Fibroblast of lung (primary cell): ENCODE measurements at regions not wholly inside any gene's neighbourhood (a gene's known extent, or its start where the extent isn't known, plus 50 kb on each side); places are given as distances from the start of the nearest gene placed in this dataset.
A peak's percentile ranks its signal among the peaks of the same experiment; 100 is the strongest.

Source experiments
- DNase-seq, 2 donors: peaks; one replicate each; pipeline versions ENCODE4 v3.0.0 to v3.0.0-alpha.2; 2010; ENCODE audit warnings: low read depth in 2 of 2
- H2AFZ ChIP-seq: 2 replicates; pipeline ENCODE4 v1.5.1; 2012; ENCODE audit warnings: low read length, control low read depth, inconsistent platforms
- H3K27ac ChIP-seq: 2 replicates; pipeline ENCODE4 v1.5.1; 2011; ENCODE audit warnings: low read length, control low read depth; ENCODE audit not compliant: insufficient read depth
- H3K27me3 ChIP-seq: 2 replicates; pipeline ENCODE4 v1.5.1; 2011; ENCODE audit warnings: mild to moderate bottlenecking, low read length; ENCODE audit not compliant: control insufficient read depth, insufficient read depth
- H3K36me3 ChIP-seq: 2 replicates; pipeline ENCODE4 v1.5.1; 2011; ENCODE audit warnings: low read length; ENCODE audit not compliant: control insufficient read depth, insufficient read depth
- H3K4me1 ChIP-seq: 2 replicates; pipeline ENCODE4 v1.5.1; 2011; ENCODE audit warnings: low read length; ENCODE audit not compliant: control insufficient read depth, insufficient read depth; ENCODE audit errors: extremely low read depth
- H3K4me2 ChIP-seq: 2 replicates; pipeline ENCODE4 v1.5.1; 2011; ENCODE audit warnings: low read length, control low read depth; ENCODE audit not compliant: insufficient read depth; ENCODE audit errors: extremely low read depth
- H3K4me3 ChIP-seq, 4 experiments: fragments of 200-600 bp in 1 of 4; sonication (generic) in 1 of 4; replicated peaks in 1 of 4; 2 replicates each; pipeline ENCODE4 v1.5.1; 2011 to 2016; ENCODE audit warnings: low read length in 4 of 4, low read depth in 3 of 4, mild to moderate bottlenecking in 3 of 4, control low read depth in 2 of 4, inconsistent platforms in 1 of 4, mixed read lengths in 1 of 4; ENCODE audit not compliant: insufficient read depth in 1 of 4; ENCODE audit errors: control extremely low read depth in 1 of 4
- H3K79me2 ChIP-seq: 2 replicates; pipeline ENCODE4 v1.5.1; 2012; ENCODE audit warnings: mild to moderate bottlenecking, low read length, inconsistent platforms; ENCODE audit not compliant: control insufficient read depth, insufficient read depth
- H3K9ac ChIP-seq: 2 replicates; pipeline ENCODE4 v1.5.1; 2011; ENCODE audit warnings: mild to moderate bottlenecking, low read length, control low read depth; ENCODE audit not compliant: insufficient read depth
- H3K9me3 ChIP-seq: 2 replicates; pipeline ENCODE4 v1.5.1; 2012; ENCODE audit warnings: low read depth, low read length; ENCODE audit not compliant: control insufficient read depth, insufficient read depth
- H4K20me1 ChIP-seq: 2 replicates; pipeline ENCODE4 v1.5.1; 2011; ENCODE audit warnings: low read length; ENCODE audit not compliant: control insufficient read depth, insufficient read depth; ENCODE audit errors: extremely low read depth
- EZH2 ChIP-seq: IDR thresholded peaks from 2 replicates; pipeline ENCODE4 v1.5.1; 2012; ENCODE audit warnings: low read length, control low read depth, mild to moderate bottlenecking; ENCODE audit errors: missing control alignments
- TF ChIP-seq, protein P1 (sequence below), 2 donors: IDR thresholded peaks in 1 of 2; conservative IDR thresholded peaks in 1 of 2; 1 replicate in 1 of 2; 2 replicates in 1 of 2; pipeline ENCODE4 v1.5.1; 2011 to 2012; ENCODE audit warnings: low read length in 2 of 2, control low read depth in 1 of 2, inconsistent platforms in 1 of 2, low read depth in 1 of 2, mild to moderate bottlenecking in 1 of 2

DNA sequence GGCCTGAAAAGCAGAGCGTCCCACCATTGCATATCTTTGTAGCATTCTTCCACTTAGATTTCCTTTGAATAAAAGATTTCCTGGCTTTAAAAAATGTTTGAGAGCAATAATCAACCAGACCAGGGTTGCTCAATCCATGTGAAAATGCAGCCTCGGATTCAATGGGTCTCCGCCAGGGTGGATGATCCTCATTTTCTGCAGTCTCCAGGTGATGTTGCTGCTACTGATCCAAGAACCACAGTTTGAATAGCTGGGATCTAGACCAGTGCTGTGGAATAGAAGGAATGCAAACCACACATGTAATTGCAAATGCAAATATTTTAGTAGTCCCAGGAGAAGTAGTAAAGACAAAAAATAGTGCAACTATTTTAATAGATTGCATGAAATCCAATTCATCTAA is 317.6 kb downstream of the IRX1 start:
- Histone ChIP-seq H4K20me1 (no peaks in the 10 kb centered on the region), H2AFZ (no peak overlapping the region), H3K4me2 (no peak overlapping the region), H3K36me3 (no peaks in the 10 kb centered on the region), H3K4me1 (no peaks in the 10 kb centered on the region), H3K79me2 (no peaks in the 10 kb centered on the region), H3K9me3 (no peaks in the 10 kb centered on the region), H3K27me3 (no peaks in the 10 kb centered on the region), H3K27ac (no peak overlapping the region), H3K9ac (no peak overlapping the region), H3K4me3 (no peak overlapping the region)
- no peak for TF ChIP-seq EZH2
- TF ChIP-seq, protein P1, sequence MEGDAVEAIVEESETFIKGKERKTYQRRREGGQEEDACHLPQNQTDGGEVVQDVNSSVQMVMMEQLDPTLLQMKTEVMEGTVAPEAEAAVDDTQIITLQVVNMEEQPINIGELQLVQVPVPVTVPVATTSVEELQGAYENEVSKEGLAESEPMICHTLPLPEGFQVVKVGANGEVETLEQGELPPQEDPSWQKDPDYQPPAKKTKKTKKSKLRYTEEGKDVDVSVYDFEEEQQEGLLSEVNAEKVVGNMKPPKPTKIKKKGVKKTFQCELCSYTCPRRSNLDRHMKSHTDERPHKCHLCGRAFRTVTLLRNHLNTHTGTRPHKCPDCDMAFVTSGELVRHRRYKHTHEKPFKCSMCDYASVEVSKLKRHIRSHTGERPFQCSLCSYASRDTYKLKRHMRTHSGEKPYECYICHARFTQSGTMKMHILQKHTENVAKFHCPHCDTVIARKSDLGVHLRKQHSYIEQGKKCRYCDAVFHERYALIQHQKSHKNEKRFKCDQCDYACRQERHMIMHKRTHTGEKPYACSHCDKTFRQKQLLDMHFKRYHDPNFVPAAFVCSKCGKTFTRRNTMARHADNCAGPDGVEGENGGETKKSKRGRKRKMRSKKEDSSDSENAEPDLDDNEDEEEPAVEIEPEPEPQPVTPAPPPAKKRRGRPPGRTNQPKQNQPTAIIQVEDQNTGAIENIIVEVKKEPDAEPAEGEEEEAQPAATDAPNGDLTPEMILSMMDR (conservative IDR thresholded peaks at IDR 0.05 in 1 of 2, IDR thresholded peaks at IDR 0.05 in 1 of 2; ENCODE audit: low read depth in 1 of 2, low read length in 2 of 2), result no peak
- peak in 1 of 2 donors; percentile 21 for DNase-seq

DNA sequence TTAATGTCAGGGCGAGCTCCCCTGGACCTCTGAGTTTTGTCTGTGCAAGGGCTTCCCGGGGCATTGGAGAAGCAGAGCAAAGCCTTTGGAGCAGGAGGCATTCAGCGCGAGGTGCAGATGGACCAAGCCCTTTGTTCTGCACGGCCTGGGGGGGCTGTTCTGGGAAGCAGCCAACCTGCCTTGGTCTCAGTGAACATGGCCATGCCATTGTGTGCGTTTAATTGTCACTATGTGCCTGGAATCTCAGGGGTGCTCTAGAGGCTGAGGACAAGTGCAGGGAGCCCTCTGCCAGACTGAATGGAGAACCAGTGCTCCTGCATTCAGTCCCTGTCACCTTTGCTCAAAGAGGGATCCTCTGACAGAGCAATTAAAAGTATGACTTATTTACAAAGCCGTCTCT is 329.4 kb downstream of the IRX1 start:
- Histone ChIP-seq H3K4me1 (no peaks in the 10 kb centered on the region), H4K20me1 (no peaks in the 10 kb centered on the region), H2AFZ (no peak overlapping the region), H3K4me3 (no peak overlapping the region), H3K27ac (no peak overlapping the region), H3K36me3 (no peaks in the 10 kb centered on the region), H3K9me3 (no peaks in the 10 kb centered on the region), H3K9ac (no peak overlapping the region), H3K27me3 (no peaks in the 10 kb centered on the region), H3K79me2 (no peaks in the 10 kb centered on the region), H3K4me2 (no peak overlapping the region)
- DNase-seq, result no peak
- TF ChIP-seq, protein P1 (conservative IDR thresholded peaks at IDR 0.05 in 1 of 2, IDR thresholded peaks at IDR 0.05 in 1 of 2; ENCODE audit: low read depth in 1 of 2, low read length in 2 of 2), result no peak
- TF ChIP-seq EZH2, result no peak

DNA sequence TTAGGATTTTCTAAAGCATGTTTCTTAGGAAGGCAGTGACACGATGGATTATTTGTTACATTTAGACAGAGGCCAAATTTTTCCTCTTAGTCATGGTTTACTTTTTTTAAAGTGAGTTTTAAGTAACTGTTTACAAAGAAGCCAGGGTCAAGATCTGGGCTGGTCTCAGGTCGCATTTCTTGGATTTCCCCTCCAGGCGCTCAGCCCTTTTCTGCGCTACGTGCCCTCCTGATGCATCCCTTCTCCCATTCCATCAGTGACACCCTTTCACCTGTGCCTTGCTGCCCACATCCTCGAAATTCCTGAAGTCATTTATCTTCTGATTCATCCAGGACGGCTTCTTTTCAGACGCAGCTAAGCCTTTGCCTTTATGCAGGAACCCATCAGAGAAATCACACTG is 330.3 kb downstream of the IRX1 start:
- H3K79me2 ChIP-seq, result no peaks in the 10 kb centered on the region
- H3K27ac ChIP-seq, result no peak overlapping the region
- no peaks in the 10 kb centered on the region for H3K27me3 ChIP-seq
- no peak for DNase-seq
- H3K4me3 ChIP-seq, result no peak overlapping the region
- H3K4me1 ChIP-seq, result no peaks in the 10 kb centered on the region
- no peak overlapping the region for H3K9ac ChIP-seq
- H3K36me3 ChIP-seq, result no peaks in the 10 kb centered on the region
- no peak overlapping the region for H3K4me2 ChIP-seq
- TF ChIP-seq, protein P1 (conservative IDR thresholded peaks at IDR 0.05 in 1 of 2, IDR thresholded peaks at IDR 0.05 in 1 of 2; ENCODE audit: low read depth in 1 of 2, low read length in 2 of 2), result no peak
- TF ChIP-seq EZH2, result no peak
- H3K9me3 ChIP-seq, result no peaks in the 10 kb centered on the region
- no peaks in the 10 kb centered on the region for H4K20me1 ChIP-seq
- H2AFZ ChIP-seq, result no peak overlapping the region
